Activated T-cell treated with anti-CD3 and anti-CD28 coated beads for 4 hours (primary cell): ENCODE measurements at regions not wholly inside any gene's neighbourhood (a gene's known extent, or its start where the extent isn't known, plus 50 kb on each side); places are given as distances from the start of the nearest gene placed in this dataset.
A peak's percentile ranks its signal among the peaks of the same experiment; 100 is the strongest.

Experiments
- DNase-seq: peaks from one replicate; pipeline ENCODE4 v3.0.0-alpha.2; 2020

DNA sequence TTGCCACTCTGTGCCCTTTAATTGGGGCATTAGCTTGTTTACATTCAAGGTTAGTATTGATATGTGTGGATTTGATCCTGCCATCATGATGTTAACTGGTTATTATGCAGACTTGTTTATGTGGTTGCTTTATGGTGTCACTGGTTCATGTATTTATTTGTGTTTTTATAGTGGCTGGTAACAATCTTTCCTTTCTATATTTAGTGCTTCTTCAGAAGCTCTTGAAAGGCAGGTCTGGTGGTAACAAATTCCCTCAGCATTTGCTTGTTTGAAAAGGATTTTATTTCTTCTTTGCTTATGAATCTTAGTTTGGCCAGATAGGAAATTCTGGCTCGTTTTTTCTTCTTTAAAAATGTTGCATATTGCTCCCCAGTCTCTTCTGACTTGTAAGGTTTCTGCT lies 215.4 kb downstream of the ZC3H11B start:
- no peak for DNase-seq

DNA sequence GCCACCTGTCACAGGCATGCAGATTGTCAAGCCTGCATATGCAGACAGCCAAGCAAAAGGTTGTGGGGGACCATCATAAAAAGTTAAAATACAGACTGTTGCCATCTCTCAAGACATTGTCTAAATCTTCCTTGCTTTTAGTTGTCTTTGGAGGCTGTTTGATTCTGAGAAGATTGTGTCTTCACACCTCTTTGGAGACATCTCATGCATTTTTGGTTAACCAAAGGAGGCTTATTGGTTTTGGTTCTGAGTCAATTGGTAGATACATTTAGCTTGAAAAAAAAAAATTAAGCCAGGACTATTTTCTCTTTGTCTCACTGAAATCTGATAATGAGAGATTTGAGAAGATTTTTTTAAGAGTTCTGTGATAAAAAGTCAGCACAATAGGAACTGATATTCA lies 217.6 kb downstream of the LYPLAL1 start:
- DNase-seq: no peak

DNA sequence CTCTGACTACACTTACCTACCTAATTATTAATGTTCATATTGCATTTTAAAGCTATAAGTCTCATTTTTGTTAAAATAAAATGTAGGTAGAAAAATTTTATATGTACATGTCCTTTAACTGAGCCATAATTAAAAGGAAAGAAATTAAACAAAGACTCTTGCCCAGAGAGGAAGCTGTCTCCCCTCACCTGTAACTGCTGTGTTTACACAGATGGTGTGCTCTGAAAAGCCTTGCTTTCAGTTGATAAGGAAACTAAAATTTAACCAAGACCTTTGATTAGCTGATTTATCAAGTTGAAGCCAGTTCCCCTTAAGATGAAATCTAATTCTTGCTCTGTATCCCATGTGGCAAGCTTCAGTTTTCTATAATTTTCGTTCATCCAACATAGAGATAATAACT lies 213.5 kb downstream of the LYPLAL1 start:
- DNase-seq: no peak

DNA sequence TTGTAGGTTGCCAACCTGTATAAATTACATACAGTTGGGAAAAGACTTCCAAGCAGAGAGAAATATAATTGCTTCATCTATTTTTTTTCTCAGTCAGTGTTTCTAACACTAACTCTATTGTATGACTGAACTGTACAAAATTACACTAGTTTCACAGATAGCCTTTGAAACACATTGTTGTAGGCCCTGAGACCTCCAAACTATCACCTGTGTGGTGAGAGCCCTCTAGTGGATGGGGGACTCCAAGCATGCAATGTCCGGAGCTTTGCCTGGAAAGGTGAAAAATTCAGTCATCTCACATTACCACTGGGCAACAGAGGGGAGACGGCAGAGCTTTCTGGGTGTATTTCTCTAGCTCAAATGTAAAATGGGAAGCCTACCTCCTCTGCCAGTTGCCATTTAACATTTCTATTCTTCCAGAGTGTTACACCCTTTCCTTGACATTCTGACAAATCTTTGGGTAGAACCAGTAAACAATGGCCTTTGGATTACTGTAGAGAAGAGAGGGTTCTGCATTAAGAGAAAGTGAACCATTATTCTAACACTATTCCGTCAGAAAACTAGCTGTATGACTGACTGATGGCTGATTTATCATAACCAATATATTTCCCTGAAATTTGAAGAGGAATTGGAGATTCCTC lies 212.2 kb downstream of the LYPLAL1 start:
- peak; percentile 4 for DNase-seq

DNA sequence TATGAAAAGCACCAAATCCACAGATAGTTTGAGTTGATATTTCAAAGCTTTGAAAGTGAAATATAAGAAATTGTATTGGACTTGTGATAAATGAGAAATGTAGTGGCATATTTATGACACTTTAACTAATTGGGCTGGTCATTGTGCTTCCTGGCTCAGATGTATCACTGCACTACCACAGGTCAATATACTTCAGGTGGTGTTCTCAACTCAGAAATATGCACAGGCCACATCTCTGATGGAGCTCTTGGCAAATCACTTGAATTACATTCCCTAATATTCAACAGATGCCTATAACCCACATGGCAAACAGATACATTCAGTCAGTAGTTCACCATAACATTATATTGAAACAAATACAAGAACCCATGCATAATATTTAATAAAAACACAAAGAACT lies 209.6 kb downstream of the LYPLAL1 start:
- DNase-seq: no peak

DNA sequence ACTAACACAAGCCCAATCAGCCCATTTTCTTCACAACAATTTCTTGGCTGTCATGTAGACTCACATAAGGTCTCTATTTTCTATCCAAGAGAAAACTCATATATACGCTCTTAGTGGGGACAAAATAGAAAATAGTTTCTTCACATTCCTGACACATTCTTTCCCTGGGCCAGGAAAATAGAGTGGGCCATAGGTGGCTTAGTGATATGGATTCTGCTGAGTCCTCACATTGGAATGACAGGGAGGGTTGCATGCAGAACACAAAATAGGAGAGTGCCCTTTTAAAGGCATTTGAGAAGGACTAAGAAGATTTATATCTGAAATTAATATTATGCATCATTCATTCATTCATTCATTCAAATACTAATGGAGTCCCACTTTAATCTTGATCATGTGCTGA lies 207.7 kb downstream of the LYPLAL1 start:
- DNase-seq: no peak

DNA sequence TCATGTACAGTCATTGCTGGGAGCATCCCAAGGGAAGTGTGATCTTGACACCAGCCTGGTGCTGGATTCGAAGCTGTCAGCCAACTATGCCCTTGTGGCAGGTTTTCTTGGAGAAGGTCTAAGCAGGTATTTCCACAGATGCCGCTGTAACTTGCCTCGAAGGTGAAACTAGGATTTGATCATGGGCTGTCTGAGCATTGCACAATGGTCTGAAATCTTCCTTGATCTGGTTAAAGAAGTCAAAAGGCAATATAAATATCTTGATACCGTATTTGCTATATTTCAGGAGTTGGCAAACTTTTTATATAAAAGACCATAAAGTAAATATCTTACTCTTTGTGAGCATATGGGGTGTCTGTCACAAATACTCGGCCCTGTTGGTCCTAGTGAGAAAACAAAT lies 206.8 kb downstream of the LYPLAL1 start:
- no peak for DNase-seq

DNA sequence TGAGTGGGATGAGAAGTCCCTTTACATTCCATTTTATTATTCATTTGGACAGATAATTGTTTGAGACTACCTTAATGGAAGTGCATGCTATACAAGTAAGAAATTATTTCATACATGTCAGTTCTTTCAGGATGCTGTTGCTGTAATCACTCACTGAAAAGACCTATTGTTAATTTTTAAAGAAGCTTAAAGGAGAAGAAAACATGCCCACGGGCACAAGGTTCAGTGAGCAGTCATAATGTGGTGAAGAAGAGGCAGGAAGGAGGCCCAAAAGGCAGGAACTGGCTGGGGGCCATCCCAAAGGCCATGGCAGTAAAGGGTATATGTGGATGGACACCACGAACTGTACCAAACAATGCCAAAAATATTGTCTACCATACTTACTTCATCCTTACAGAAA lies 206.0 kb downstream of the LYPLAL1 start:
- DNase-seq: no peak

DNA sequence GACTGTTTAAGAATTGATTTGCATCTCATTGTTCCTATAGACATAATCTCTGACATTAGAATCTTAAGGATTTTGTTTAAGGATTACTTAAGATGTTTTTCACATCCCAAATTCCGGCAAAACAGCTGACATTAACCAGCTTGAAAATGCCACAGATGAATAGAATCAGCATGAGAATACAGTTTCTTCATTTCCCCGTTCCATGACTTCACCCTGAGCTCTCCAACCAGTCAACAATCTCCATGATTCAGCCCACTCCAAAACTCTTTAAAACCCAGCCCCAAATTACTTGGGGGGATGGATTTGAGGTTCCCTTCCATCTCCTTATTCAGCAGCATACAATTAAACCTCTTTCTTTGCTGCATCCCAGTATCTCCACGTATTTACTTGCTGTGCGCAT lies 201.0 kb downstream of the LYPLAL1 start:
- no peak for DNase-seq

DNA sequence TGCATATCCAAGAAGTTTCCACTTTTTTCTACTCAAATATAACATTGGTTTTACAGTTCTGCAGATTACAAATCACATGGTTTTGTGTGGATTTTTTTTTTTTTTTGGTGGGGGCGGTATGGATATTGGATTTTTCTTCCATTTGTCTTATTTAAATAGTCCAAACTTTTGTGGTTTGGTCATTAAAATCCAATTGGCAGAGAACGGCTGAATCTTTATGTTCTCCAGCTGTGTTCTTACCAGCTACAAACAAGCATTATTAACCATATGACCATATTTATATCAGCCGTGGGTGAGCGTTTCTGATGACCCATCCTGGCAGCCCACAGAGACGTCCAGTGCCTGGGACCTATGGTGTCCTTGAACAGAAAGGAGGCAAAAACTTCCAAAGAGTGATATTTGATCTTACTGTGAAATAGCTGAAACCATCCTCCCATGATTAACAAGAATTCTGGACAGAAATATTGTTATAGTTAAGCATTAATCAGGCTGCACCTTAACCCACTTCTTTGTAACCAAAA lies 200.4 kb downstream of the LYPLAL1 start:
- DNase-seq: no peak

DNA sequence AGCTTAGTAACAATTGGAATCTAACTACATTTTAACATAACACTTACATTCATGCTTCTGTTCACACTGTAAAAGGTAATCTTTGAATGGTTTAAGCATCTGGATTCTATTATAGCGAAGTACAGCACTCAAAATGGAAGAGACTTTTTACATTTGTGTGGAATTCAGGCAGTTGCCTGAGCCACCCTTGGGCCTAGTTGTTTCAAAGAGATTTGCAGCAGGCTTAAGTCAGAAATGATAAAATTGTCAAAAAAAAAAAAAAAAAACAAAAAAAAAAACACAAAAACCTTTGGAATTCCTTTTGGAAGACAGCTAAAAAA lies 199.9 kb downstream of the LYPLAL1 start:
- no peak for DNase-seq

DNA sequence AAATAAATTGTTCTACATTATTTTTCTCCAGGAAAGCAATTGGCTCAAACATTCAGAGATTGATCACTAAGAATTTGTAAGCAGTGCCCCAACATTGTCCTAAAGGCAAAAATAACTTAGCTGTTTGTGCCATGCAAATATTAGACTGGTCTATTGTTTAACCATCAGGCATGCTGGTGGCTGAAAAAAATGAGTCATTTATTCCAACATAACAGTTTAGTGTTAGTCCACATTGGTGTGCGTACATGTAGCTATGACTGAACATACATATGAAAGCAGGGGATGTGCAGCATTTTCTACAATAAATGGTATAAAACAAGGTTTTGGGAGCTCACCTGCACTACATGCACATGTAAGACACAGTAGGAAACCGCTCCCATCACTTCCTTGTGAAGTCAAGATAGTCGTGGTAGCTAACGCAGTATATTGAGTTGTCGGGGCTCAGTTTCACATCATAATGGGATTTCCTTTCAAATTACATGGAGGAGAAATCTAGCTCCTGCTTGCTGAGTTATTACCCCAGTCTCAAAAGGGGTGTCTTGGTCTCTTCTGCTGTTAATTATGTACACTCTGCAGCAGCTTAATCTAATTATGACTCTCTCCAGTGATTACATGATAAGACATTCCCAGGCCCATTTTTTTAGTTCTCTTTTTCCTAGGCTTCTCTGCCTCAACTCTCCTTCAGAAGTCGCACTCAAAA lies 199.4 kb downstream of the LYPLAL1 start:
- no peak for DNase-seq

DNA sequence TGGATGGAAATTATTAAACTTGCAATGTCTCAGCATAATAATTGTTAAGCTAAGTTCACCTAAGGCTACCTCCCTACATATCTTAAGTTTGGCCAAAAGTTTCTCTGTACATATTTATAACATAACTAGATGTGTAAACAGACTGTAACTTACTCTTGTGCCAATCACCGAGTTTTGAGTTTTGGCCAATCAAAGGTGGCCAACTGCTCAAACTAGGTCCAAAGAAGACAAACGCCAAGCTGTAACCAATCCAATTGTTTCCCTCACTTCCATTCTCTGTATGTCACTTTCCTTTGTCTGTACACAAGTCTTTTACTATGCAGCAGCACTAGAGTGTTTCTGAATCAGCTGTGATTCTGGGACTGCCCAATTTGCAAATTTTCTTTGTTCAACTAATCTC lies 197.8 kb downstream of the LYPLAL1 start:
- DNase-seq: no peak

DNA sequence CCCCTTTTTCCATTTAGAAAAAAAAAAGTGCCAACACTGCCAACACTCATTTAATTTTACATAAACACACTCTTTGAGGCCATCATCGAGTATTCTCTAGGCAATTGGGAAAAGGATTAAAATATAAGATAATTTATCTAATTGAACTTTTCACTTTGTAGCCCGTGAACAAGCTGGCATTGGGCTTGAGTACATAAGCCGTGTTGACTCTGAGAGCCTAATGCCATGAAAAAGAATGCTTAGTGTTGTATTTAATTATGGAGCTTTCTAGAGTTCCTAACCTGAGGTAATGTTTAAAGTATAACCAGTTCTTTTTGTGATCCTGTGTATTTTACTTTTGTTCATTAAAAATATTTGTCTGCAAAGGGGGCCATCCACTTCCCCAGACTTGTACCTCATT lies 193.8 kb downstream of the LYPLAL1 start:
- DNase-seq: no peak

DNA sequence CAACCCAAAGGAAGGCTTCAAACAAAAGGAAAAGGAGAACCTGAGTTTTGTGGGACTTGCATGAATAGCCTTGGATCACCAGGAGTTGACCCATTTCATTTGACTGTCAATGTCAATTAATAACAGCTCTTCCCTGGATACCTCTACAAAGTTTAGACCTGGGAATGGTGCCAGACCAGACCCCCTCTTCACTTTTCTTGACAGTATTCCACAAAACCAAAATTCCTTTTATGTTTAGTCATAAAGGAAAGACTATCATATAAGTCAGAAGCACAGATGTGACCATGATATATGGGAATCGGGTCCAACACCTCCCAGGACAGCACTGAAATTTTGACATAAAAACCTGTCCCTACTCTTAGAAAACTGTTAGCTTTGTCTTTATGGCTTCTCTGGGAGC lies 191.8 kb downstream of the LYPLAL1 start:
- DNase-seq: no peak

DNA sequence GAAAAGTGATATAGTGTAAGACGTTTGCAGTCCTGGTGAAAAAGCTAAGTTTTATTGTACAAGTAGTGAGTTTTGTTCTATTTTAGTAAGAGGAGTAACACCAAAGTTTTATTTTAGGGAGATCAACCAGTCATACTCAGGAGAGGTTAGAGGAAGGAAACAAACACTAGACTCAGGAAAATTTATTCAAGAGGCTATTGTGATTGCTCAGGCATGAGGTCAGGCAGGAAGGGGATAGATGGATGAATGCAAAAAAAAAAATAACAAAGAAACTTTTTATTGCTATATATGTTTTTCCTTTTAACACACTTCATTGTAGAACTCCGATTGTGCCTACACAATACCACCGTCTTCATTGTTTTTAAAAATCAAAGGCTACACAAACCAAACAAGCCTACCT lies 189.0 kb downstream of the LYPLAL1 start:
- no peak for DNase-seq

DNA sequence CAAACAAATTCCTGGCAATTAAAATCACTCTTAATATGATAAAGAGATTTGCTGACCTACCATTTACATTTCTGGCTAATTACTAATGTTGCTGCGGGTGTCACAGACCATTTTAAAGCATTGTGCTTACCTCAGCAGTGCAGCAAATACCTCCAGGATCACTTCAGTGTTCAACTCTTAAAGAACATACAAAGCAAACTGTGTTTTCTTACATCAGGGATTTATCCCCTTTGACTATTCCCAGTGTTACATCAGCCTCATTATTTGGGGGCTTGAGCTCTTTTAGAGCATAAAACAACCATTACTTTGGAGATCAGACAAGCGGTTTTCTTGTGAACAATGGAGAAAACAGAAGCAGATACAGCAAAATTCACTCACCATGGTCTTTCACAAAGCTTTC lies 185.4 kb downstream of the LYPLAL1 start:
- no peak for DNase-seq

DNA sequence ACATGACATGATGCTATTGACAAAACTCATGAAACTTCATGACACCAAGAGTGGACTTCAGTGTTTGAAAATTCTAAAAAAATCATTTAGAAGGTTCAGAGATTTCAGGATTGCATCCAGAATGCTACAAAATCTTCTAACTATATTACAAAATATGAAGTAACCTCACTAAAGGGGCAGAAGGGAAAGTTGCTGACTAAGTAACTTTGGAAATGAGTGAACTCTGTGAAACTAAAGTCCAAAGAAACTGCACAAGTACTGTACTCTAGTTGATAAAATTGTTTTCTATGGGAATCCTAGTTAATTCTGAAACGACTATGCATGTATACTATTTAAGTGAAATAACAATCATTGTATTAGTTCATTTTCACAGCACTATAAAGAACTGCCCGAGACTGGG lies 184.4 kb downstream of the LYPLAL1 start:
- no peak for DNase-seq

DNA sequence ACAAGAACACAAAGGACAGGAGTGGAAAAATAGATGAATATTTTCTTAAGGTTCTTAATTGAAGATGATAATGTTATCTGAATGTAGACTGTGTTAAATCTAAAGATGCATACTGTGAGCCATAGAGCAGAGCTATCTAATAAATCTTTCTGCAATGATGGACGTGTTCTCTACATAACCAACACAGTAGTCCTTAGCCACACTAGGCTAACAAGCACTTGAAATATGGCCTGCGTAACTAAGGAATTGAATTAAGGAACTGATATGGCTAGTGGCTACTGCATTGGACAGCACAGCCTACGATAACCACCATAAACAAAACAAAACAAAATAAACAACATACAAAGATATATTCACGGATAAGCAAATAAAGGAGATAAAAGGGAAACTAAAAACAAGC lies 181.3 kb downstream of the LYPLAL1 start:
- no peak for DNase-seq

DNA sequence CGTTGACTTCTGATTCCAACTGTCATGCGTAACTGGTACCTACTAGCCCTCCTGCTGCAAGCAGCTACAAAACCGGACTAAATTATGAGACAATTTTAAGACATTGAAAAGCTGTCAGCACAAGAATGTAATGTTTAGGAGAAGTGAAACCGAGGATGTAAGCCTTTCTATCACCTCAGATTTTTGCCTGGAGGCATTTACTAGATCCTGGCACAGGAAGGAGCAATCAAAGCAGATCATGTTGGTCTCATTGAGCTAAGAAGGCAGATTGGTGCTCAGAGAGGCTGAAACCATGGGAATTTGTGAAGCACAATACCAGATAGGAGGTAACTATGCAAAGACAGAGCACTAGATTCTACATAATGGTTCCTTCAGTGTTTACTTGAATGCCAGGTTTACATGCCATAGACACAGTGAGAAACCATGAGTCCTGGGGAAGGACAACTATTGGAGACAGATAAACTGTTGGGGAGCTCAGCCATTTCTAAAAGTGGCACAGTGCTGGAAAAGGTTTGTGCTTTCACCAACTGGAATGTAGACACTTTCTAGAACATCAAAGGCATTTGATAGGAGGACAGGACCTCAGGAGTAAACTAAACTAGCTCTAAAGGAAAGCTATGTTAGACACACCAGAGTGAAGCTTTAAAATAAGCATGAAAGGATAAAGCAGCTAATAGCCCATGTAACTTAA lies 179.4 kb downstream of the LYPLAL1 start:
- no peak for DNase-seq

DNA sequence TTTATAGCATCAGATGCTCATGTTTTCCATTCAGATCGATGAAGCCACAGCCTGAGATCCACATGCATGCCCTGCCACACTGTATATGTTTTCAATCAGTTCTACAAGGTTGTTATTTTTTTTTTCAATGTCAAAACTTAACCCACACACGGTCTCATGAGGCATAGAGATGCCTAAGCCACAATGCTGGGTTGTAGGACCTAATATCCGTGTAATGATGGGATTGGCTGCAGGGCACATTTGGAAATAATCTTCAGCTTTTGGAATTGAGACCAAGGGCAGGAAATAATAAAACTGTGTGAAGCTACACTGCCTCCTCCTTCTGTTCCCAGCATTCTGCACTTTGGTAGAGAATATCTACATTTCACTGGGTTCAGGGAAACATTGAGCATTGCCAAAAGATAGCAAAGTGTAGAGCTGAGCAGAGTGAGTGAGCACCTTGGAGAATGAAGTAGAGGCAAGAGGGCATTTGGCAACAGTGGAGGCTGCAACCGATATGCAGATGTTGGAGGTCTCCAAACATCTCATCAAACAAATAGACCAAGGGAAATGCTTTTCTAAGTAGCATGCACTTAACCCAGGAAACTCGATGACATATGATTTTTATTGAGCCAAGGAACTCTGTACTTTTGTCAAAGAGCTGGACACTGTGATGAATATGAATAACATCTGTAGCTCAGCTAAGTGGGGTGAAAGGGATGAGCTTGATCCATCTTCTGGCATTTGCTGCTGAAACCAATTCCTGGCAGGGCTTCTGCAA lies 176.7 kb downstream of the LYPLAL1 start:
- no peak for DNase-seq

DNA sequence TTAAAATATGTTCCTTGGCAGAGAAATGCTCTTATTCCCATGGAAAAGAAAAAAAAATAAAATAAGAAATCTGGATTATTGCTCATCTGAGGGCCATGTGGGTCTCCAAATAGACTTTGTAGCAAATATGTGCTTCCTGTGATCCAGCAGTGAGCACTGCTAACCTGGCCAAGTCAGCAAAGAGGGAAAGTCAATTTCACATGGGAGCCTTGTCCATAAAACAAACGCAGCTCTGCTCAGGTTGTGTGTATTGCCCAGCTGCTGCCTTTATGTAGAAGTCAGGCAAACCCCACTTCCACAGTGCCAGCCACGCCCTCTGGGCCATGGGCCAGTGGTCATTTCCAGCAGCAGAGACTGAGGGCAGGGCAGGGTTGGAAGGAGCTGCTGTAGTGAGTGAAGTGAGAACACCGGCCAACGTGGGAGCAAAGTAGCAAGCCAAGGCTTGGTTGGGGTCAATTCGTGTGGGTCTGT lies 174.3 kb downstream of the LYPLAL1 start:
- DNase-seq: no peak

DNA sequence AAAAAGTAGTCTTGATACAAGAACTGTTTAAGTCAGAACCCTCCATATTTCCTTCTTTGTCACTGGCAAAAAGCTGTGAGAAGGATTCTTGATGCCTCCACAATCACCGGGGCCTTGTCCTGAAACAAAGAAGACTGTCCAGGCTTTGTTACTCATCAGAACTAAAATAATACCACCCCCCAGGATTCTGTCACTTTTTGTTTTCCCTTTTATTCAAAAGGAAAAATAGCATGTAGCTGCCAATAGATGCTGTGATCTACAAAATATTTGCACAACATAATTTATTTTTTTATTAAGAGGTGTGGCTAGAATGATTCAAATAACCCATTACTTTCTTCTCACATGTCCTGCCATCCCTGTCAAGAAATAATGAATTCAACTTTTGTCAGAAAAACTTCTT lies 173.7 kb downstream of the LYPLAL1 start:
- DNase-seq: no peak

DNA sequence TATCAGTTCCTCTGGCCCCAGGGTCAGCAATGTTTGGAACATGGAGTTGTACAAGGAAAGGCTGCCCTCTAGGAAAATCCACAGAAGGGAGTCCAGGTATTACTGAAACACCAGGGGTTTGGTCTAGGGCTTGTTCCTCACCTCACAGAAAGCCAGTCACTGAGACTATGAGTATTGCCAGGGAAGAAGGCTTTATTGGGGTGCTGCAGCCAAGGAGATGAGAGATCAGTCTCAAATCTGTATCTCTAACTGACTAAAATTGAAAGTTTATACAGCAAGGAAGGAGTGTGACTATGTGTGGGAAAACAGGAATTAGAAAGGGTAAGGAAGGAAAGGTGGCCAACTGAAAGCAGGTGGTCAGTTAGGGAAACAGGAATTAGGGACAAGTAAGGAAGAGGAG lies 172.3 kb downstream of the LYPLAL1 start:
- DNase-seq: no peak
